ENCODE measurements at regions not wholly inside any gene's neighbourhood (a gene's known extent, or its start where the extent isn't known, plus 50 kb on each side); places are given as distances from the start of the nearest gene placed in this dataset.

DNA sequence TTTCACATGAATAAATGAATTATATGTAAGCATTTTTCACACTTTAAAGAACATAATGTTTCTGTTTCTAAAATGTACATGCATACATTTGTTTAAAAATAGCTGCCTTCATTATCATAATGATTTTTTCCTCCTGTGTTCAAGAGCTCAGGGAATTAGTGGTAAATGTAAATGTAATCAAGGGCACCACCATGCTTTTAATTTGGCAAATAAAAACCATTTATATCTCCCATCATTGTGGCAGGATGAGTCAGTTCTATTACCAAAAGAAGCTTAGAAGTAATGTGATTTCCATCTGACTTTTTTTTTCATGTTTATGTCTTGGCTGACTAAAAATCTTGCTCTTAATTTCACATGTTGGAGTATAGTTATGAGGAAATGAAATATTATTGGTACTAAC lies 176.1 kb downstream of the GXYLT1 start:
- H3K4me3 ChIP-seq (ENCODE audit: low read depth, low read length): no peak overlapping the region
- DNase-seq (ENCODE audit: low read depth): no peak
- TF ChIP-seq, protein P1, sequence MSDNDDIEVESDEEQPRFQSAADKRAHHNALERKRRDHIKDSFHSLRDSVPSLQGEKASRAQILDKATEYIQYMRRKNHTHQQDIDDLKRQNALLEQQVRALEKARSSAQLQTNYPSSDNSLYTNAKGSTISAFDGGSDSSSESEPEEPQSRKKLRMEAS (IDR thresholded peaks at IDR 0.05; ENCODE audit: low read depth, low read length): no peak
- TF ChIP-seq POLR2A (IDR thresholded peaks at IDR 0.05; ENCODE audit: extremely low read depth, insufficient read length): no peak
- TF ChIP-seq MYC (IDR thresholded peaks at IDR 0.05; ENCODE audit: low read depth, low read length): no peak
- TF ChIP-seq, protein P2, sequence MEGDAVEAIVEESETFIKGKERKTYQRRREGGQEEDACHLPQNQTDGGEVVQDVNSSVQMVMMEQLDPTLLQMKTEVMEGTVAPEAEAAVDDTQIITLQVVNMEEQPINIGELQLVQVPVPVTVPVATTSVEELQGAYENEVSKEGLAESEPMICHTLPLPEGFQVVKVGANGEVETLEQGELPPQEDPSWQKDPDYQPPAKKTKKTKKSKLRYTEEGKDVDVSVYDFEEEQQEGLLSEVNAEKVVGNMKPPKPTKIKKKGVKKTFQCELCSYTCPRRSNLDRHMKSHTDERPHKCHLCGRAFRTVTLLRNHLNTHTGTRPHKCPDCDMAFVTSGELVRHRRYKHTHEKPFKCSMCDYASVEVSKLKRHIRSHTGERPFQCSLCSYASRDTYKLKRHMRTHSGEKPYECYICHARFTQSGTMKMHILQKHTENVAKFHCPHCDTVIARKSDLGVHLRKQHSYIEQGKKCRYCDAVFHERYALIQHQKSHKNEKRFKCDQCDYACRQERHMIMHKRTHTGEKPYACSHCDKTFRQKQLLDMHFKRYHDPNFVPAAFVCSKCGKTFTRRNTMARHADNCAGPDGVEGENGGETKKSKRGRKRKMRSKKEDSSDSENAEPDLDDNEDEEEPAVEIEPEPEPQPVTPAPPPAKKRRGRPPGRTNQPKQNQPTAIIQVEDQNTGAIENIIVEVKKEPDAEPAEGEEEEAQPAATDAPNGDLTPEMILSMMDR (IDR thresholded peaks at IDR 0.05; ENCODE audit: low read depth, low read length): no peak

DNA sequence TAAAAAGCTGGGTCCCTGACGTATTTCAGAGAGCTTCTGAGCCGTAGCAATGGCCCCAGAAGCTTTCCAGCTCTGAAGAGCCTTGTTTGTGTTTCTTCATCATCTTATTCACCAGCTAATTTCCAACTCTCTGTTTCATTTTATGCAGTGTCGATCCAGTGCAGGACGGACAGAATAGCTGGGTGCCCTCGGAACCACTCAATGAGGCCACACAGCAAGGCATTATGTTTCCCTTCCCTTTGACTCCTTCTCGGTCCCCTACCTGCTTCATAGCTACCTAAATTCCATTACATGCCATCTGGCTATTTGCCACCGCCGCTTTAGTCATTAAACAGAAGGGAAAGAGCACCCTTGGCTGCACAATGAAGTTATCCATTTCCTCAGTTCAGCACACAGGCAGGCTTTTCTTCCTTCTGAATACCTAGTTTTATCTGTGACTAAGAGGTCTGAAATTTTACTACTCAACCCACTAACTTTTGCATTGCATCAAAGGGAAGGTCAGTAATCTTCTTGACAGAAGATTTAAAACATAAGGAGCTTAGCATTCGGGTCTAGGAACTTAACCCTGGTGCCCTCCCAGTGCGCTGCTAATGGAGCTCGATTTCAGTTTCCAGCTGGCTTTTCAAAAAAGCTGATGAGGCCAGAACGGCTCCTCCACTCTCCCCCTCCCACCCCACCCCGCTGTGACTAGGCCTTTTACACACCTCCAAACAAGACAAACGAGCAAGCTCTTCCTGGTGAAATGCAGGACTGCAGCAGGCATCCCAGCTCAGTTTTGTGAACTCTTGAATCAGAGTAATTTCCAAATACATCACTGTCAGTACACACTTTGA lies 176.8 kb downstream of the GXYLT1 start:
- no peak overlapping the region for H3K4me3 ChIP-seq (ENCODE audit: low read depth, low read length)
- DNase-seq (ENCODE audit: low read depth): no peak
- TF ChIP-seq MYC (IDR thresholded peaks at IDR 0.05; ENCODE audit: low read depth, low read length) (no peak), POLR2A (IDR thresholded peaks at IDR 0.05; ENCODE audit: extremely low read depth, insufficient read length) (no peak)
- TF ChIP-seq, protein P2 (IDR thresholded peaks at IDR 0.05; ENCODE audit: low read depth, low read length): no peak
- TF ChIP-seq, protein P1 (IDR thresholded peaks at IDR 0.05; ENCODE audit: low read depth, low read length): no peak

DNA sequence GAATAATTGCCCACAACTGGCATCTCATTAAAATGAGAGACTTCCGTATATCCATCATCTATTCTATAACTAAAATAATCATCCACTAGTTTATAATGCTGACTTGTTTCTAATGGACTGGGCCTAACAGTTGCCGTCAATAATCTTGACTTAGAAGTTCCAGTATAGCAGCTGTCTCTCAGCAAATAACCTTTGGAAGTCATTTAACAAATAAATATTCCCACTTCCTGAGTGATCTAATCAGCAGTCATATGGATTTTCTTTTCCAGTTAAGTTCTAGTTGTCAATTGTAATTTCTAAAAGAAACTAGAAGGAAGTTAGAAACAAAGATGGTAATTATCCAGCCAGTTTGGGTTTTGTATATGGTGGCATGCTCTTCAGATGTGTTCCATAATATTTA lies 177.8 kb downstream of the GXYLT1 start:
- no peak for DNase-seq (ENCODE audit: low read depth)
- H3K4me3 ChIP-seq (ENCODE audit: low read depth, low read length): no peak overlapping the region
- TF ChIP-seq MYC (IDR thresholded peaks at IDR 0.05; ENCODE audit: low read depth, low read length): no peak
- no peak for TF ChIP-seq POLR2A (IDR thresholded peaks at IDR 0.05; ENCODE audit: extremely low read depth, insufficient read length)
- TF ChIP-seq, protein P2 (IDR thresholded peaks at IDR 0.05; ENCODE audit: low read depth, low read length): no peak
- TF ChIP-seq, protein P1 (IDR thresholded peaks at IDR 0.05; ENCODE audit: low read depth, low read length): no peak

DNA sequence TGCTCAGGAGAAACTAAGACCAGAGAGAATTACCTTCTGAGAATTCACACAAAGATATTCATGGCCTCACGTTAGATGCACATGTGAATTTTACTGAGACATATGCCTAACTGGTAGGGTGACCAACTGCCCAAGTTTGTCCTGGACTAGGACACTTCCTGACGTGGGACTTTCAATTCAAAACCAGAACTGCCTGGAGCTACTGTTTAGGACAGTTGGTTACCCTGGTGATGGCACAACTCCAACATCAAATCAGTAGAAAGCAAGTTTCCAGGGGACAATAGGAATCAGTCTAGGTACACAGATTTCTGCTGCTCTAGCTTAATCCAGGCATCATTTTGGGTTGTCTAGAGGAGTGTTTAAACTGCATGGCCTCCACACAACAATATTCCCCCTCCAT lies 178.7 kb downstream of the GXYLT1 start:
- no peak for DNase-seq (ENCODE audit: low read depth)
- no peak overlapping the region for H3K4me3 ChIP-seq (ENCODE audit: low read depth, low read length)
- no peak for TF ChIP-seq MYC (IDR thresholded peaks at IDR 0.05; ENCODE audit: low read depth, low read length)
- TF ChIP-seq, protein P1 (IDR thresholded peaks at IDR 0.05; ENCODE audit: low read depth, low read length): no peak
- TF ChIP-seq, protein P2 (IDR thresholded peaks at IDR 0.05; ENCODE audit: low read depth, low read length): no peak
- TF ChIP-seq POLR2A (IDR thresholded peaks at IDR 0.05; ENCODE audit: extremely low read depth, insufficient read length): no peak

DNA sequence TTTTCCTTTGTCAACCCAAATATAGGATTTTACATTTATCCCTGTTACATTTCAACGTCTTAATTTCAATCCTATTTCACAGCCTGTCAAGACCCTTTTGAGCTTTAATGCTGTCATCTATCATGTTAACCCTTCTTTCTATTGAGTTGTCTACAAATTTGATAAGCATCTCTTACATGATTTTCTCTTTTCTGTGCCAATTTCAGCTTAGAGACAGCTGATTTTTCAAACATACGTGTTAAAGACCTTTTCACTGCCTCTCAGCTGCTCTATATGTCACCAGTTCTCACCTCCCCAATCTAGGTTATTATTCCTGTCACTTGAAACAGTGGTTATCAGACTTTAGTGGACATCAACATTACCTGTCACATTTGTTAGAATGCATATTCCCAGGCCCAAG lies 181.3 kb downstream of the GXYLT1 start:
- DNase-seq (ENCODE audit: low read depth): no peak
- H3K4me3 ChIP-seq (ENCODE audit: low read depth, low read length): no peak overlapping the region
- TF ChIP-seq MYC (IDR thresholded peaks at IDR 0.05; ENCODE audit: low read depth, low read length) (no peak), POLR2A (IDR thresholded peaks at IDR 0.05; ENCODE audit: extremely low read depth, insufficient read length) (no peak)
- TF ChIP-seq, protein P2 (IDR thresholded peaks at IDR 0.05; ENCODE audit: low read depth, low read length): no peak
- TF ChIP-seq, protein P1 (IDR thresholded peaks at IDR 0.05; ENCODE audit: low read depth, low read length): no peak

Measured in NB4 (cell line).